Omental fat pad (tissue), 3 donors: ENCODE measurements at regions not wholly inside any gene's neighbourhood (a gene's known extent, or its start where the extent isn't known, plus 50 kb on each side); places are given as distances from the start of the nearest gene placed in this dataset.

Experiments used
- ATAC-seq: fragments of 150-250 bp; one replicate; pipeline ENCODE4 v1.9.1; 2016; ENCODE audit warnings: mild to moderate bottlenecking, moderate library complexity; ENCODE audit not compliant: low FRiP score
- DNase-seq: peaks from one replicate; pipeline ENCODE4 v3.0.0-alpha.2; 2019; ENCODE audit warnings: low spot score
- CTCF ChIP-seq, 3 donors: fragments of 450-650 bp; IDR thresholded peaks; one replicate each; pipeline ENCODE4 v1.5.1; 2016 to 2017; ENCODE audit warnings: antibody characterized with exemption in 3 of 3, mild to moderate bottlenecking in 3 of 3, moderate library complexity in 2 of 3

DNA sequence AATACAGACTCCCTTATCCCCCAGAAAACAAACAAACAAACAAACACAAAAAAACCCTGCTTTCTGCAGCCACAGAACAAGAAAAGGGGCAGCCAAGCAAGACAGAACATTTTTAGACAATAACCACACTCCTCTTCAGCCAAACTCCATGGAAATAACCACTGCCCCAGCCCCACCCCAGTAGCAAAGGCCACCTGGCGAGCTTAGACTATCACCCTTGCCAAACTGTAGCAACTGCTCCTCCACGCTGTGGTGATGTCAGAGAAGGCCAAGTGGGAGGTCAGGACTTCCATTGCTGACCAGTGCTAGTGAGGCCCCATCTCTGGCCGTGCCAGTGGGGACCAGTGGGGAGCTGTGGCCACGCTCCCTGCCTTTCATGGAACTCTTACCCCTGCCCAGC lies 60.3 kb upstream of the CHRNA7 start:
- no peak for ATAC-seq

GRCh38 chr15:31973197-31973596 lies 57.1 kb upstream of the CHRNA7 start:
- ATAC-seq (no peak), DNase-seq (no peak)
- TF ChIP-seq CTCF (IDR thresholded peaks at IDR 0.05), result no peak

More for the DNA sequence above, 60.3 kb upstream of the CHRNA7 start:
- DNase-seq, result no peak
- no peak for TF ChIP-seq CTCF (IDR thresholded peaks at IDR 0.05)

GRCh38 chr15:31974154-31974794 lies 56.0 kb upstream of the CHRNA7 start:
- DNase-seq, result no peak
- TF ChIP-seq CTCF (IDR thresholded peaks at IDR 0.05), result no peak
- no peak for ATAC-seq

- DNase-seq (no peak), ATAC-seq (no peak)
- TF ChIP-seq CTCF (IDR thresholded peaks at IDR 0.05), result peak in 1 of 3 donors; percentile 3
These were observed 55.2 kb upstream of the CHRNA7 start for GRCh38 chr15:31974855-31975829.

DNA sequence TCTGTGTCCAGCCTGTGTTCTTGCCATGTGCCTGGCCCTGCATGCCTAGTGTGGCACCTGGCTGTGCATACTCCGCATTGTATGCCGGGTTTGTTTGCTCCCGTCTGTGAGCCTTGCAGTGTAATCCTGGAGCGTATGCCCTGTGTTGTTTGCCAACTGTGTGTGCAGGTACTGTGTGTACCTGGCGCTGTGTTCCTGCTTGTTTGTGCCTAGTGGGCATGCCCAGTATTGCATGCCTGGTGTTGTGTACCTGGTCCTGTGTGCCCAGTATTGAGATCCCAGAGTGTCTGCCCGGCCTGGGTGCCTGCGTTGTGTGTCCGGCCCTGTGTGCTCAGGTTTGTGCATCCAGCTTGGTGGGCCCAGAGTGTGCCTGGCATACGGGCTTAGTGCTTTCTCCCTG lies 54.5 kb upstream of the CHRNA7 start:
- no peak for DNase-seq
- no peak for TF ChIP-seq CTCF (IDR thresholded peaks at IDR 0.05)
- no peak for ATAC-seq

GRCh38 chr15:31977138-31977537 lies 53.2 kb upstream of the CHRNA7 start:
- ATAC-seq (no peak), DNase-seq (no peak)
- no peak for TF ChIP-seq CTCF (IDR thresholded peaks at IDR 0.05)
